Stimulated activated CD8-positive, alpha-beta memory T cell treated with anti-CD3 and anti-CD28 coated beads, Interleukin-12 subunit alpha, Interleukin-12 subunit beta, amount 100 ng/mL, for 1 hour (primary cell): ENCODE measurements at regions not wholly inside any gene's neighbourhood (a gene's known extent, or its start where the extent isn't known, plus 50 kb on each side); places are given as distances from the start of the nearest gene placed in this dataset.

ENCODE experiments used
- DNase-seq: peaks from one replicate; pipeline ENCODE4 v3.0.0-alpha.2; 2020; ENCODE audit warnings: low read depth

- DNase-seq: no peak
Measured at GRCh38 chr10:3237530-3237929, 64.9 kb upstream of the PITRM1 start.

- no peak for DNase-seq
Measured at GRCh38 chr10:3236644-3237404, 64.2 kb upstream of the PITRM1 start.

- DNase-seq: no peak
Measured at GRCh38 chr10:3235996-3236510, 63.5 kb upstream of the PITRM1 start.

- DNase-seq: no peak
Measured at GRCh38 chr10:3235395-3235794, 62.8 kb upstream of the PITRM1 start.

- DNase-seq: no peak
Measured at GRCh38 chr10:3233486-3233990, 61.0 kb upstream of the PITRM1 start.

GRCh38 chr10:3231951-3232730, 59.6 kb upstream of the PITRM1 start:
- DNase-seq: no peak

GRCh38 chr10:3229815-3230214, 57.2 kb upstream of the PITRM1 start:
- DNase-seq: no peak

GRCh38 chr10:3228629-3228945, 56.0 kb upstream of the PITRM1 start:
- DNase-seq: no peak

GRCh38 chr10:3226960-3227744, 54.6 kb upstream of the PITRM1 start:
- no peak for DNase-seq

GRCh38 chr10:3225561-3225960, 53.0 kb upstream of the PITRM1 start:
- no peak for DNase-seq

- DNase-seq: no peak
Measured at GRCh38 chr10:3224241-3224640, 51.7 kb upstream of the PITRM1 start.

- no peak for DNase-seq
Measured at GRCh38 chr10:3222626-3223025, 50.0 kb upstream of the PITRM1 start.
